Skeletal muscle cell (primary cell): ENCODE measurements at regions not wholly inside any gene's neighbourhood (a gene's known extent, or its start where the extent isn't known, plus 50 kb on each side); places are given as distances from the start of the nearest gene placed in this dataset.
"Not testable (repeated sequence)": the region's sequence is repeated elsewhere in the genome, so short reads cannot be mapped to it uniquely, and the experiment has no call there.

Experiments used
- DNase-seq: peaks from one replicate; pipeline ENCODE4 v3.0.0-alpha.2; 2010; ENCODE audit warnings: low read depth
- H3K4me3 ChIP-seq: 2 replicates; pipeline ENCODE4 v1.5.1; 2011; ENCODE audit warnings: low read depth, mild to moderate bottlenecking, control low read depth, low read length, moderate library complexity

DNA sequence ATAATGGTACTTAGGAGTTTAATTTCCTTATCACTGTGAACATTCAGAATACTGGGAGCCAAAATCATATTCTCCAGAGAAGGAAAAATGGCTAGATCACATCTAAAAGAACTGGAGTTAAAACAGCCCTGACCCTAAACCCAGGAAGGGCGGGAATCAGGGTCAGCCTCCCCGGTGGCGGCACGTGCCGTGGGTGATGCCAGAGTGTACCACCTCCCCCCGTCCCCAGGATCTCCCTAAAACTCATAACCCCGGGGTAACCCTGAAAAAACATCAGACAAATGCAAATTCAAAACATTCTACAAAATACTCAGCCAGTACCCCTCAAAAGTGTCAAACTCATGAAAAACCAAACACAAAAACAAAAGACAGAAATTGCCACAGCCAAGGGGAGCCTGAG is 148.3 kb downstream of the DLL1 start:
- DNase-seq, result no peak

DNA sequence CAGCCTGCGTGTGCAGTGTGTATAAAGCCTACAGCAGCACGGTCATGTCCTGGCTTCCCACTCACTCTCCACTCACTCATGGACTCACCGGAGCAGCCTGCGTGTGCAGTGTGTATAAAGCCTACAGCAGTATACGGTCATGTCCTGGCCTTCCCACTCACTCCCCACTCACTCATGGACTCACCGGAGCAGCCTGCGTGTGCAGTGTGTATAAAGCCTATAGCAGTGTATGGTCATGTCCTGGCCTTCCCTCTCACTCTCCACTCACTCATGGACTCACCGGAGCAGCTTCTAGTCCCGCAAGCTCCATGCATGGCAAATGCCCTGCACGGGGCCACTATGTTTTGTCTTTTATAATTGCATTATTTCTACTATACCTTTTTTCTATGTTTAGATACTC is 149.8 kb downstream of the DLL1 start:
- not testable (repeated sequence) for H3K4me3 ChIP-seq, DNase-seq

More for the DNA sequence above, 148.3 kb downstream of the DLL1 start:
- H3K4me3 ChIP-seq, result no peak overlapping the region

DNA sequence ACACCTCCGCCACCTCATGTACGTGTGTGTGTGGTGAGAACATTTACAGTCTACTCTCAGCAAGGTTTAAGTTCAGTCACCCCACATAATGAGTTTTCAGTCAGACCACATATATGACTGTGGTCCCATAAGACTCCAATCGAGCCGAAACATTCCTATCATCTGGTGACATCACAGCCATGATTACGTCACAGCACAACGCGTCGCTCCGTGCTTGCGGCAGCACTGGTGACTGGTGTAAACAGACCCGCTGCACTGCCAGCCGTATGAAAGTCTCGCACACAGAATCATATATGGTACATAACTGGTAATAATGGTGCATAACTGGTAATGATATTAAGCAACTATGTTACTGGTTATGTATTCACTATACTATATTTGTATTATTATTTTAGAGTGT is 150.7 kb downstream of the DLL1 start:
- no peak for DNase-seq
- no peak overlapping the region for H3K4me3 ChIP-seq

DNA sequence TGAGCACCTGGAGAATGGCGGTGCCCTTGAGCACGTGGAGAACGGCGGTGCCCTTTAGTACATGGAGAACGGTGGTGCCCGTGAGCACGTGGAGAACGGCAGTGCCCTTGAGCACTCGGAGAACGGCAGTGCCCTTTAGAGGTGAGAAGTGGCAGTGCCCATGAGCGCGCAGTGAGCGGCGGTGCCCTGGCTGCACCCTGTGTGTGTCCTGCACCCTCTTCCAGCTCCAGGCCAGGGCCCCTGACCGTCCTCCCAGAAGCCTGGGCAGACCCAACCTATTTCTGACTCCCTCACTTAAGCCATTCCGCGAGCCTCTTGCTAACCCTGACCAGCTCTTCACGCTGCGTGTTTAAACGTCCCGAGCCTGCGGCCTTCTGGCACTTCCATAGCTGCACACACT is 151.3 kb downstream of the DLL1 start:
- no peak overlapping the region for H3K4me3 ChIP-seq
- DNase-seq, result no peak

DNA sequence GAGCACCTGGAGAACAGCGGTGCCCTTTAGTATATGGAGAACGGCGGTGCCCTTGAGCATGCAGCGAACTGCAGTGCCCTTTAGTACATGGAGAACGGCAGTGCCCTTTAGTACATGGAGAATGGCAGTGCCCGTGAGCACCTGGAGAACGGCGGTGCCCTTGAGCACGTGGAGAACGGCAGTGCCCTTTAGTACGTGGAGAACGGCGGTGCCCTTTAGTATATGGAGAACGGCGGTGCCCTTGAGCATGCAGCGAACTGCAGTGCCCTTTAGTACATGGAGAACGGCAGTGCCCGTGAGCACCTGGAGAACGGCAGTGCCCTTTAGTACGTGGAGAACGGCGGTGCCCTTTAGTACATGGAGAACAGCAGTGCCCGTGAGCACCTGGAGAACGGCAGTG is 151.8 kb downstream of the DLL1 start:
- not testable (repeated sequence) for DNase-seq, H3K4me3 ChIP-seq

DNA sequence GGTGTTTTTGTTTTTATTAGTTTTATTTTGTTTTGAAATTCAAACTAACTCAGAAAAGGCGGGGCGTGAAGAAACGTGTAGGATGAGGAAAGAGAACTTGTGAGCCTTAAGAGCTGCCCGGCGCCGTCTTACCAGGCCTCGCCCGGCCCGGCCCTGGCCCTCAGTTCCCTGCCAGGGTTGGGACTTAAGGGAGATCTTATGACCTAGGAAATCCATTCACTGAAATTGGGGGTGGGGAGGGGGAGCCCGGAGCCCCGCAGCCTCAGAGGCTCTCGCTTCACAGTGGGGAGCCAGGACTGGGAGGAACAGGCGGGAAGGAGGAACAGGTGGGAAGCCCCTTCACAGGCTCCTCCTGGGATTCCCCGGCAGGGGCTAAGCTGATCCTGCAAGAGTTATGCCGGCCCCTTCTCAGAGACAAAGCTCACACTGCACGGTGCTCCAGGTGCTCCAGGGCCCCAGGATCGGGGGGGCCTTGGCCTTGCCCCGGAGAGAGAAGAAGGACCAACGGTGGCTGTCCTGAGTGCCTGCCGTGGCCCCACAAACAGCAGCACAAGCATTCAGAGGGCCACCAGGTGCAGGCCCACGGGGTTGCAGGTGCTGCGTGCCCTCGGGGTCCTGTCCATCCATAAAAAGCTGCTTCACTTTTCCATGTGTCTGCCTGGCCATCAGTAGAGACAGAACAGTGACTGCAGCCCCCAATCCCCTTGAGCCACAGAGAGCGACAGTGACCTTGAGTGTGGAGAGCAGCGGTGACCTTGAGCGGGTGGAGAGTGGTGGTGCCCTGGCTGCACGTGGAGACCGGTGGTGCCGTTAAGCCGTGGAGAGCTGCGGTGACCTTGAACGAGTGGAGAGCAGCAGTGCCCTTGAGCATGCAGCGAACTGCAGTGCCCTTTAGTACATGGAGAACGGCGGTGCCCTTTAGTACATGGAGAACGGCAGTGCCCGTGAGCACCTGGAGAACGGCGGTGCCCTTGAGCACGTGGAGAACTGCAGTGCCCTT is 152.7 kb downstream of the DLL1 start:
- H3K4me3 ChIP-seq, result no peak overlapping the region
- no peak for DNase-seq

DNA sequence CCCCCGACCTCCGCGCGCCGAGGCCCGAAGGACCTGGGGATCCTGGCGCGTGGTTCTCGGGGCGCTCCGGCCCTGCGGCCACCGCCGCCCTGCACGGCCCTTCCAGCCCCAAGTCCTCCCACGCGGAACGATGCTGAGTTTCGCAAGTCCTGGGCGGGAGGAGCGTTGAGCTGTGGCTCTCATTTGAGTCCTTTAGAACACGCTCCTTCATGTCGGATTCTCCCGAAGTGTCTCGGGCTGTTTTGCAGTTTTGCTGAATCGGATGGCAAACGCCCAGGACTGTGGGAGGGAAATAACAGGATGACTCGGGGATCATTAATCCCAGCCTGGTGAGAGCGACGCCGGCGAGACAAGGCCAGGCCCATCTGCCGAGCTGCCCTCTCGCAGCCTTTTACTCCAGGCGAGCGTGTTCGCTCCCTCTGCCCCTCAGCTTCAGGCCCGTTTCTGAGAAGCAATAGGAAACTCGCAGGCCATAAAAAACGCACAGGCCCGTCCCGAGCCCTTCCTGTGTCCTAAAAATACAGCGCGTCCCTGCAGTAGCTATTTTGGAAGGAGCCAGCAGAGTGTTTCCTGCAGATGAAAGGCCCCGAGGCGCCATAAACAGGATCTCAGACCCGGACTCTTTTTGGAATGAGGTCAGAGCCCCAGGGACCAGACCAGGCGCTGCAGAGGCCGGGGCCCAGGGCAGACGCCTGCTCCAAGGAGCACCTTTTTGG is 153.5 kb downstream of the DLL1 start:
- H3K4me3 ChIP-seq, result no peak overlapping the region
- no peak for DNase-seq

DNA sequence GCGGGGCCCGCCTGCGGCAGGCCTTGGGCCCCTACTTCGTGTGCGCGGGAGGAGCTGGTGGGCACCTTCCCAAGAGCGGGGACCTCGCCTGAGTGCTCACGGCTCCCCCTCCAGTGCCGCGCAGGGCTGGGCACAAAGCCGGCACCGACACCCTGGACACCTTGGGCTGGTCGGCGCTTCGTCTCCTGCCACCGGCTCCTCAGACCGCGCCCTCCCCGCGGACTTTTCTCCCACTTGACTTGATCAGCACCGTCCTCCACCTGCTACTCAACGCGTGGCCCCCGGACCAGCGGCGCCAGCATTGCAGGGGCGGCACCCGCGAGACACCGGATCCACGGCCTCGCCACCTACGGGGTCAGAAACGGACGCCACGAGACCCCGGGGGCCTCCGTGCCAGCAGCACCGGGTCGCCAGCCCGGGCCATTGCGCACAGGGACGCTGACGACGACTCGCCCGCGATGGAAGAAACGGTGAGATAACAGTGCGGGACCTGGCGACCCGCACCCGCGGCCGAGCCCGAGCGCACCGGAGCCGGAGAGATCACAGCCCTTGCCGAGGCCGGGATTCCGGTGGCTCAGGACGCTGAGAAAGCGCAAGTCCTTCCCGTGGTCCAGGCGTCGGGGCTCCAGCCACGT is 154.2 kb downstream of the DLL1 start:
- DNase-seq, result no peak

DNA sequence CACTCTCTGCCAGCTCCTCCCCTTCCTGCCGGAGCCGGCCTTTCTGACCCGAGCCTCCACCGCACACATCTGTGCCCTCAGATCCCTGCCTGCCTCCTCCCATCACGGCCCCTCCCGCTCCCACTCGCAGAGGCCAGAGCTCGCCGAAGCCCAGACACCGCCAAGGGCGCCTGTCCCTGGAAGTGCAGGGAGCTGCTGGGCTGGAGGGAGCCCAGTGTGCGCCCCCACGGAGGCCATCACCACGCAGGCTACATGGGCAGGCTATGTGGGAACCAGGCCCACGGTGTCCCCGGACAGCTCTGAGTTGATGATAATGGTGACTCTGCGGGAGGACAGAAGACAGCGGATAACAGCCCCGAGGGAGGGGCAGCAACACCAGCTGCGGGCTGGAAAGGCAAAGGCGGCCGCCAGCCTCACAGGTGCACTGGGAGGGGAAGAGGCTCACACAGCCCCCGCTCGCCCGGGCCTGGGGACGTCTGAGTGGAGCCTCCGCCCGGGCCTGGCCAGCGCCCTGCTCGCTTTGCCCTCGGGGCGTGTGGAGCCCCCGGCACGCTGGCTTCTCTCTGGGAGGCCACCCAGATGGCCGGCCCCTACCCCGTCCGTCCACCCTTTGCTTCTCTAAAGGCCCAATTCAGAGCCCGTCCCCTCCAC is 154.9 kb downstream of the DLL1 start:
- no peak for DNase-seq
- H3K4me3 ChIP-seq, result no peak overlapping the region

More for the DNA sequence above, 154.2 kb downstream of the DLL1 start:
- no peak overlapping the region for H3K4me3 ChIP-seq

DNA sequence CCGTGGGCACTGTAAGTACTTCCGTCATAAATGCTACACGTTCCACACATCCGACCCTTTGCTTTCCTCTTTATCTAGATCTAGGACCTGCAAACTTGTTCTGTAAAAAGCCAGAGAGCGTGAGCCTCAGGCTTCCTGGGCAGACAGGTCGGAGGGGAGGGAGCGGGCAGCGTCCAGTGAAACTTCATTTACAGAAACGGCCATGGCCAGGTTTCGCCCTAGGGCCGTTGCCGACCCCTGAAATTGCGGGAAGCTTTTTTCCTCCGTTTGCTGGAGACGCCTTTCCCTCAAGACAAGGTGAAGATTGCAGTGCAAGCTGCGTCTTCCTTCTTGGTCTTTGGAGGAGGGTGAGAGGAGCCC is 155.4 kb downstream of the DLL1 start:
- DNase-seq, result no peak
- H3K4me3 ChIP-seq, result no peak overlapping the region

DNA sequence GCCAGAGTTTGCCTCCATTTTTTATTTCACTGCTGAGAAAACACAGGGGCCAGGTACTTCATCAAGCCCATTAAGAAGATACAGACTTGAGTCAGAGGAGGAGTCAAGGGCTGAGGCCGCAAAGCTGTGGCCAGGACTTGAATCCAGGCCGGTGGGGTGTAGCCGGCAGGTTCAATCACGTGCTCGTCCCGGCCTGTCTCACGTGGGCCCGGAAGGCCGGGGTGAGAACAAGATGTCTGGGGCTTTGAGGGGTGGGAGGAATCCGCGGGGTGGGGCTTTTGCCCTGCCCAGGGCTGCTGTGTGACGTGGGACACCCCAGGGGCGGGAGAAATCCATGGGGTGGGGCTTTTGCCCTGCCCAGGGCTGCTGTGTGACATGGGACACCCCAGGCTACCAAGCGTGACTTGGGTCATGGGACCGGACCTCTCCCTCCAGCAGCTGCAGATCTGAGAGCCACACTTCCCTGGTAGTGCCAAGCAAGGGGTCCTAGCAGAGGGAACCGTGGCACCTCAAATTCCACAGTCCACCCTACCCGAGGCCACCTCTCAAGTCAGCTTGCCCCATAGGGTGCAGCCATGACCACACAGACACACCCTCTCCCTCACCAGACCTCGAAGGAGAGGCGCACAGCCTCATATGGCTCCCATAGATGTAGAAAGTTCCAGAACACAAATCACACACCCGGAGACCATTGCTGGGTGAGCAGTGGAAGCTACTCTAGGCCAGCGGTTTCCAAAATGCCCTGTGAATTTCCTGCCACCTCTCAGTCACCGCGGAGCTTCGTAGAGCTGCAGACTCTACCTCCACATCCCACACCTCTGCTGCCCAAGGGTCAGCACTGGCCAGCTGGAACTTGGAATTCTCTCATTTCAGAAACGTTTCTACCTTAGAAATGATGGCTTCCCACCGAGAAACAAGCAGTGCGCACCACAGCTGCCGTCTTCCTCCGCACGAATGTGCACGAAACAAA is 156.1 kb downstream of the DLL1 start:
- H3K4me3 ChIP-seq, result no peak overlapping the region
- DNase-seq, result no peak

DNA sequence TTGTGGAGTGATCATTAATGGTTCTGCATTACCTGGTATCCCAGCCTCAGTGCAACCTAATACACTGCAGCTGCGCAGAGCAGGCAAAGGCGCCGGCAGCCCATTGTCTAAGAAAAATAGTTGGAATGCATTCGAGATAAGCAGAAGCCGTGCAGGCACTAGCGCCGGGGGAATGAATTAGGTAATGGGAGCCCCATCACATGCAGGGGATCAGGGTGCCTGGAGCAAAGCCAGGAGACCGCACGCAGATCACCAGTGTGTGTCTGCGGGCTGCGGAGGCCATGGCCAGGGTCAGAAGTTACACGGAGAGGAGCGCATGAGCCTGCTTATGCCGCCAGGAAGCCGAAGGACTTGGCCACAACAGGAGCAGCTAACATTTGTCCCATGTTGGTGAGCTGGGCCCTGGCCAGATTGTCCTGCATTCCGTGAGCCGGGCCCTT is 156.8 kb downstream of the DLL1 start:
- no peak overlapping the region for H3K4me3 ChIP-seq
- DNase-seq, result no peak

DNA sequence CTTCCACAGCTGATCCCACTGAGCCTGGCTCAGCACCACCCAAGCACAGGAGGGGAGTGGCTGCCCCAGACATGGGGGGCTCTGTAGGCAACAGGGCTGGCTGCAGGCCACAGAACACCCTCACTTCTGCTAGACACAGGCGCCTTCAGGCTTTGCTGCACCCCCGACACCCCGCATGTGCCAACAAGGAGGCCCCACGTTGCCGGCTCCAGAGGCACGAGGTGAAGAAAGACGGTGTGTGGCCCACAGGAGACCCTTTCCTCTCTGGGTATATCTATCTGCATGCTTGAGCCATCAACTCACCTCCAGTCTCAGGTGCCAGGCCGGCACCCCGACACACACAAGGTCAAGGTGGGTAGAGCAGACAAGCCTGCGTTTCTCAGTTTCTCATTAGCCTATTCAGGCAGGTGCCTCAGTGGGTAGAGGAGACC is 158.3 kb downstream of the DLL1 start:
- no peak for DNase-seq

DNA sequence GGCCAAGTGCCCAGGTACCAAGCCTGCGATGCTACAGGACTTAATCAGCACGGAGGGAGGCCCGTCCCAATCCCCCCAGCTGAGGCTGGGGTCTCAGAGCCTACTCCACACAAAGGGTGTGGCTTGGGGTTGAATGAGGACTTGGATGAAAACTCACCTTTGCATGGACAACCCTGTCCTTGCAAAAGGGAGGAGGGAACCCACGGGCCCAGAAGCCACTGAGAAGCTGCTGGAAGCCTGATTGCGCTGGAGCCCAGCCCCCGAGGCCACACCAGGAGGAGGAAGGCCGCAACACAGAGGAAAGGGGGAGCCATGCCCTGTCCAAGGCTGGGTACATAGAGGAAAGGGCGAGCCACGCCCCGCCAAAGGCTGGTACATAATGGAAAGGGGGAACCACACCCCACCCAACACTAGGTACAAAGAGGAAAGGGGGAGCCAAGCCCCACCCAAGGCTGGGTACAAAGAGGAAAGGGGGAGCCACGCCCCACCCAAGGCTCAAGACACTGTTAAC is 158.8 kb downstream of the DLL1 start:
- H3K4me3 ChIP-seq, result no peak overlapping the region
- no peak for DNase-seq

More for the DNA sequence above, 158.3 kb downstream of the DLL1 start:
- no peak overlapping the region for H3K4me3 ChIP-seq

DNA sequence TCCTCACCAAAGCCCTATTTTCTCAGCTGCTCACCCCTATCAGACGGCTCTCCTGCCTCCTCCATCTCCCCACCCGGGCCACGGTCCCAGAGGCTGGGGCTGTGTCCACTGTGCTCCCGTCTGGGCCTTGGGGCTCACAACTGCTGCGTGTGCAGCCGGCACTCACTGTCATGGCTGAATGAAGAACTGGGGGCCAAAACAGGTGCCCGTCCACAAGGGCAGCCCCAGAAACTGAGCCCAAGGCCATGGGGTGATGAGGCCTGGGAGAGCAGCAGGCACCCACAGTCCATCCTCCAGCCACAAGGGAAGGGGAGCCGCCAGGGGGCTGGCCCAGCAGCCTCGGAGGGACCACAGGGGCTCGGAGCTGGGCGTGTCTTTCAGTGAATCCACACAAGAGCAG is 159.5 kb downstream of the DLL1 start:
- H3K4me3 ChIP-seq, result no peak overlapping the region
- DNase-seq, result no peak

DNA sequence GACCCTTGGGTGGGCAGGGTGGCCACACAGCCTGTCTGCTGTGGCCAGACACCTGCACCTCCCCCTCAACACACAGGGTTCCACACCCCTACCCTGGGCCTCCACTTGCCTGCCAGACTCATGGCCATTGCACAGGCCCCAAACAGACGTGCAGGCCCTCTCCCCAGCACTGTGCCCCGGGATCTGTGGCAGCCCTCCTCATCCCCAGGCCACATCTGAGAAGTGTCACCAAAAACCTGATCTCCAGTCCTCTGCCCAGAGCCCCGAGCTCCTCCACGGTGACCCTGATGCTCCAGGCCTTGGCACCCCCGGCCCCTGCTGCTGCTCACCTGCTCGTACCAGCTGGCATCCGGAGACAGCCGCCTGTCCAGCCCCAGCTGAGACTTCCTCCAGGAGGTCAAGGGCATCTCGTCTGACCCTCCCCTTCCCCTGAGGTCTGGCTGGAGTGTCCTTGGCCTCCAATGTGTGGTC is 160.1 kb downstream of the DLL1 start:
- no peak overlapping the region for H3K4me3 ChIP-seq
- DNase-seq, result no peak

DNA sequence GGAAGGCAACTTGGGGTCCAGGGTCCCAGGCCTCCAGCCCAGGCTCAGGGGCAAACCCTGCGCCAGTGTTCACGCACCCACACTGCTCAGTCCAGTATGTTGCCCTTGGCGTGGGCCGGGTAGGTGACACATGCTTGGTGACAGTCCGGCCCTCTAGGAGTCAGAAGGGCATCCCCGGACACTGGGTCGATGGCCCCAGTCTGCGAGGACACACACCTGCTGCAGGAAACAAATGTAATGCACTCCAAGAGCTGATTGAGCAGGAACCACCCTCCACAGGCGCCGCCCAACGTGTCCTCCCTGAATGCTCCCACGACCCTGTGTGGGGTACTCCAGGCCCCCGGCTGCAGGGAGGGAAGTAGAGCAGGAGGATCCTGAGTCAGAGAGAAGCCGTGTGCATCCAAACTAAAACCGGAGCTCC is 160.7 kb downstream of the DLL1 start:
- no peak for DNase-seq
- H3K4me3 ChIP-seq, result no peak overlapping the region

DNA sequence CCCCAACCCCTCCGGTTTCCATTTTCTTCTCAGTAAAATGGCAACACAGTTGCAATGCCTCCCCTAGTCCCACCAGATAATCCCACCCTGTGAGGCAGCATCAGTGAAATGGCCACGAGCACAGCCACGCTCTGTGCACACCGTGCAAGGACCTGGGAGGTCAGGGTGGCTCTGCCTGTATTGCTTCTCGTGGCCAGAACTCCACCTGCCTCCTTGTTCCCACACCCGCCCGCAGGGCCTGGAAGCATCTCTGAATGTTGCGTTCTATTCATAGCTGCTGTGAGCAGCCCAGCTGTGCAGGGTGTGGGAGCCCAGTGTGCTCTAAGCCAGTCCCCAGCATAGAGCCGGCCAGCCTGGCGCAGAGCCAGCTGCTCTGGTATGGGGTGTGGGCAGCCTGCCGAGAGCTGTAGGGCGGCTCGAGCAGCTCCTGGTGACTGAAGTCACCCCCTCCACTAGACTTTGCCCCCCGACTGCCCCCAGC is 161.1 kb downstream of the DLL1 start:
- no peak overlapping the region for H3K4me3 ChIP-seq
- no peak for DNase-seq
